Panc1 (cell line): ENCODE measurements at regions not wholly inside any gene's neighbourhood (a gene's known extent, or its start where the extent isn't known, plus 50 kb on each side); places are given as distances from the start of the nearest gene placed in this dataset.

Source experiments
- POLR2AphosphoS5 ChIP-seq: IDR thresholded peaks from 2 replicates; pipeline ENCODE4 v1.6.1; 2012; ENCODE audit warnings: mild to moderate bottlenecking, low read depth, low read length, moderate library complexity
- TCF7L2 ChIP-seq: IDR thresholded peaks from 2 replicates; pipeline ENCODE4 v1.6.1; 2011; ENCODE audit warnings: mild to moderate bottlenecking, low read depth, low read length, inconsistent platforms
- TF ChIP-seq, protein P1 (sequence below): fragments of 450-650 bp; IDR thresholded peaks from 2 replicates; pipeline ENCODE4 v1.5.1; 2017; ENCODE audit warnings: mild to moderate bottlenecking

- TF ChIP-seq, protein P1, sequence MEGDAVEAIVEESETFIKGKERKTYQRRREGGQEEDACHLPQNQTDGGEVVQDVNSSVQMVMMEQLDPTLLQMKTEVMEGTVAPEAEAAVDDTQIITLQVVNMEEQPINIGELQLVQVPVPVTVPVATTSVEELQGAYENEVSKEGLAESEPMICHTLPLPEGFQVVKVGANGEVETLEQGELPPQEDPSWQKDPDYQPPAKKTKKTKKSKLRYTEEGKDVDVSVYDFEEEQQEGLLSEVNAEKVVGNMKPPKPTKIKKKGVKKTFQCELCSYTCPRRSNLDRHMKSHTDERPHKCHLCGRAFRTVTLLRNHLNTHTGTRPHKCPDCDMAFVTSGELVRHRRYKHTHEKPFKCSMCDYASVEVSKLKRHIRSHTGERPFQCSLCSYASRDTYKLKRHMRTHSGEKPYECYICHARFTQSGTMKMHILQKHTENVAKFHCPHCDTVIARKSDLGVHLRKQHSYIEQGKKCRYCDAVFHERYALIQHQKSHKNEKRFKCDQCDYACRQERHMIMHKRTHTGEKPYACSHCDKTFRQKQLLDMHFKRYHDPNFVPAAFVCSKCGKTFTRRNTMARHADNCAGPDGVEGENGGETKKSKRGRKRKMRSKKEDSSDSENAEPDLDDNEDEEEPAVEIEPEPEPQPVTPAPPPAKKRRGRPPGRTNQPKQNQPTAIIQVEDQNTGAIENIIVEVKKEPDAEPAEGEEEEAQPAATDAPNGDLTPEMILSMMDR = no peak
- TF ChIP-seq TCF7L2 = no peak
- TF ChIP-seq POLR2AphosphoS5 = no peak
Observed at GRCh38 chr3:140843656-140844055, 98.0 kb upstream of the SLC25A36 start.
